Sigmoid colon (tissue), 6 donors: ENCODE measurements at regions not wholly inside any gene's neighbourhood (a gene's known extent, or its start where the extent isn't known, plus 50 kb on each side); places are given as distances from the start of the nearest gene placed in this dataset.

ENCODE experiments used
- DNase-seq: peaks from one replicate; pipeline ENCODE4 v3.0.0-alpha.2; 2019
- H3K27ac ChIP-seq, 4 donors: fragments of 200-600 bp; sonication (generic); one replicate each; pipeline ENCODE4 v1.5.1; 2016 to 2019; ENCODE audit warnings: mild to moderate bottlenecking in 1 of 4
- H3K27me3 ChIP-seq, 3 donors: fragments of 200-600 bp; sonication (generic); one replicate each; pipeline ENCODE4 v1.5.1; 2019; ENCODE audit warnings: mild to moderate bottlenecking in 1 of 3
- H3K36me3 ChIP-seq, 4 donors: fragments of 200-600 bp; sonication (generic); one replicate each; pipeline ENCODE4 v1.5.1; 2016 to 2019
- H3K4me1 ChIP-seq, 4 donors: fragments of 200-600 bp; sonication (generic); one replicate each; pipeline ENCODE4 v1.5.1; 2017 to 2019
- H3K4me3 ChIP-seq, 4 donors: fragments of 200-600 bp; sonication (generic); one replicate each; pipeline ENCODE4 v1.5.1; 2017 to 2019; ENCODE audit warnings: mild to moderate bottlenecking in 2 of 4, moderate library complexity in 1 of 4
- H3K9me3 ChIP-seq, 4 donors: fragments of 200-600 bp in 3 of 4; sonication (generic) in 3 of 4; one replicate each; pipeline versions ENCODE4 v1.5.1 to v1.6.1; 2013 to 2019
- EP300 ChIP-seq, 4 donors: sonication (generic); formaldehyde crosslinking; IDR thresholded peaks; one replicate each; pipeline ENCODE4 v1.6.1; 2017; ENCODE audit warnings: antibody characterized with exemption in 4 of 4
- POLR2A ChIP-seq, 2 donors: fragments of 450-650 bp; IDR thresholded peaks; one replicate each; pipeline ENCODE4 v1.6.1; 2016; ENCODE audit warnings: antibody characterized with exemption in 2 of 2, mild to moderate bottlenecking in 2 of 2, moderate library complexity in 2 of 2
- POLR2AphosphoS5 ChIP-seq, 4 donors: sonication (generic); formaldehyde crosslinking; IDR thresholded peaks; one replicate each; pipeline ENCODE4 v1.6.1; 2017; ENCODE audit warnings: antibody characterized with exemption in 4 of 4
- WGBS, 2 donors: extraction: QIAGEN DNeasy Blood & Tissue Kit; methylation state at CpG; one replicate each; pipeline ENCODE4 v1.1.7; 2013; 5-methylcytosine and 5-hydroxymethylcytosine counted together
- intact Hi-C: fragments of 100-400 bp; cut with DNase I; formaldehyde crosslinking; loops from one replicate; pipeline ENCODE4 v1.15.1; 2023
- TF ChIP-seq, protein P1 (sequence below), 4 experiments: fragments of 450-650 bp in 3 of 4; fragments of 200-600 bp in 1 of 4; IDR thresholded peaks; one replicate each; pipeline ENCODE4 v1.5.1; 2016 to 2019; ENCODE audit warnings: antibody characterized with exemption in 4 of 4, mild to moderate bottlenecking in 3 of 4, moderate library complexity in 2 of 4
- donor health status: healthy with polysubstance abuse.
- donor health status: healthy.

- TF ChIP-seq POLR2A (IDR thresholded peaks at IDR 0.05) = no peak
- TF ChIP-seq EP300 (IDR thresholded peaks at IDR 0.05) = no peak
- TF ChIP-seq, protein P1, sequence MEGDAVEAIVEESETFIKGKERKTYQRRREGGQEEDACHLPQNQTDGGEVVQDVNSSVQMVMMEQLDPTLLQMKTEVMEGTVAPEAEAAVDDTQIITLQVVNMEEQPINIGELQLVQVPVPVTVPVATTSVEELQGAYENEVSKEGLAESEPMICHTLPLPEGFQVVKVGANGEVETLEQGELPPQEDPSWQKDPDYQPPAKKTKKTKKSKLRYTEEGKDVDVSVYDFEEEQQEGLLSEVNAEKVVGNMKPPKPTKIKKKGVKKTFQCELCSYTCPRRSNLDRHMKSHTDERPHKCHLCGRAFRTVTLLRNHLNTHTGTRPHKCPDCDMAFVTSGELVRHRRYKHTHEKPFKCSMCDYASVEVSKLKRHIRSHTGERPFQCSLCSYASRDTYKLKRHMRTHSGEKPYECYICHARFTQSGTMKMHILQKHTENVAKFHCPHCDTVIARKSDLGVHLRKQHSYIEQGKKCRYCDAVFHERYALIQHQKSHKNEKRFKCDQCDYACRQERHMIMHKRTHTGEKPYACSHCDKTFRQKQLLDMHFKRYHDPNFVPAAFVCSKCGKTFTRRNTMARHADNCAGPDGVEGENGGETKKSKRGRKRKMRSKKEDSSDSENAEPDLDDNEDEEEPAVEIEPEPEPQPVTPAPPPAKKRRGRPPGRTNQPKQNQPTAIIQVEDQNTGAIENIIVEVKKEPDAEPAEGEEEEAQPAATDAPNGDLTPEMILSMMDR (IDR thresholded peaks at IDR 0.05) = no peak
- TF ChIP-seq POLR2AphosphoS5 (IDR thresholded peaks at IDR 0.05) = no peak
- Histone ChIP-seq H3K9me3 (no peaks in the 10 kb centered on the region), H3K4me3 (no peak overlapping the region), H3K36me3 (no peaks in the 10 kb centered on the region), H3K4me1 (peaks cover 0 to 24% (median 12%) of the 10 kb centered on the region in 4 donors), H3K27me3 (no peaks in the 10 kb centered on the region), H3K27ac (peak overlapping the region in 3 of 4 donors; percentile 56 to 76 (median 62))
- 86 to 97% methylated on average over 1 of the region's 1 CpG for WGBS, 2 donors
- intact Hi-C loops = no loop called here
- no peak for DNase-seq
These were observed 598.4 kb downstream of the COL12A1 start for GRCh38 chr6:74607468-74607867.

- 68 to 89% methylated on average over 3 of the region's 3 CpGs for WGBS, 2 donors
- H3K36me3 ChIP-seq = no peaks in the 10 kb centered on the region
- no peak for TF ChIP-seq POLR2A (IDR thresholded peaks at IDR 0.05)
- peak; percentile 25 to 67 (median 38) for TF ChIP-seq POLR2AphosphoS5 (IDR thresholded peaks at IDR 0.05)
- TF ChIP-seq, protein P1 (IDR thresholded peaks at IDR 0.05) = no peak
- no peak for TF ChIP-seq EP300 (IDR thresholded peaks at IDR 0.05)
- H3K9me3 ChIP-seq = no peaks in the 10 kb centered on the region
- H3K27me3 ChIP-seq = no peaks in the 10 kb centered on the region
- DNase-seq = no peak
- H3K4me3 ChIP-seq = no peak overlapping the region
- intact Hi-C loops = no loop called here
- peaks cover 0 to 24% (median 12%) of the 10 kb centered on the region in 4 donors for H3K4me1 ChIP-seq
- peak overlapping the region; percentile 24 to 76 (median 59) for H3K27ac ChIP-seq
These were observed 599.2 kb downstream of the COL12A1 start for GRCh38 chr6:74606582-74607071.

- Histone ChIP-seq H3K4me1 (peaks cover 0 to 24% (median 12%) of the 10 kb centered on the region in 4 donors), H3K27ac (peak overlapping the region; percentile 24 to 76 (median 59)), H3K9me3 (no peaks in the 10 kb centered on the region), H3K36me3 (no peaks in the 10 kb centered on the region), H3K27me3 (no peaks in the 10 kb centered on the region), H3K4me3 (no peak overlapping the region)
- intact Hi-C loops = no loop called here
- no peak for DNase-seq
- TF ChIP-seq, protein P1 (IDR thresholded peaks at IDR 0.05) = no peak
- TF ChIP-seq EP300 (IDR thresholded peaks at IDR 0.05) (no peak), POLR2A (IDR thresholded peaks at IDR 0.05) (no peak), POLR2AphosphoS5 (IDR thresholded peaks at IDR 0.05) (no peak)
- WGBS, 2 donors = 85 to 90% methylated on average over 3 of the region's 3 CpGs
These were observed 599.8 kb downstream of the COL12A1 start for GRCh38 chr6:74605922-74606581.

- no peaks in the 10 kb centered on the region for H3K36me3 ChIP-seq
- no peak for DNase-seq
- no peaks in the 10 kb centered on the region for H3K27me3 ChIP-seq
- TF ChIP-seq POLR2A (IDR thresholded peaks at IDR 0.05) = no peak
- no peak for TF ChIP-seq EP300 (IDR thresholded peaks at IDR 0.05)
- TF ChIP-seq POLR2AphosphoS5 (IDR thresholded peaks at IDR 0.05) = no peak
- TF ChIP-seq, protein P1 (IDR thresholded peaks at IDR 0.05) = no peak
- 53 to 83% methylated on average over 3 of the region's 3 CpGs for WGBS, 2 donors
- H3K27ac ChIP-seq = no peak overlapping the region
- H3K4me3 ChIP-seq = no peak overlapping the region
- H3K9me3 ChIP-seq = no peaks in the 10 kb centered on the region
- intact Hi-C loops = no loop called here
- H3K4me1 ChIP-seq = peaks cover 0 to 24% (median 12%) of the 10 kb centered on the region in 4 donors
These were observed 601.6 kb downstream of the COL12A1 start for GRCh38 chr6:74604279-74604678.
